H1 (cell line): ENCODE measurements at regions not wholly inside any gene's neighbourhood (a gene's known extent, or its start where the extent isn't known, plus 50 kb on each side); places are given as distances from the start of the nearest gene placed in this dataset.
A peak's percentile ranks its signal among the peaks of the same experiment; 100 is the strongest.

ENCODE experiments used
- CTCF ChIA-PET: fragments of 300-600 bp; sonication (Branson Sonifier 250); formaldehyde crosslinking; loops from one replicate; lab custom pipeline; 2021; ENCODE audit not compliant: partially characterized antibody; lab: Charles Lee
- POLR2A ChIA-PET: fragments of 300-600 bp; sonication (Branson Sonifier 250); formaldehyde crosslinking; loops from one replicate; lab custom pipeline; 2021; ENCODE audit warnings: inconsistent platforms; ENCODE audit not compliant: partially characterized antibody; lab: Charles Lee
- DNase-seq, 2 experiments: peaks; one replicate each; pipeline versions ENCODE4 v3.0.0 to v3.0.0-alpha.2; 2010 to 2022; ENCODE audit warnings: low spot score in 2 of 2, low read depth in 1 of 2, mixed read lengths in 1 of 2
- FAIRE-seq: peaks from 2 replicates; lab custom pipeline; 2011; peaks lifted over from hg19 to GRCh38; lab: Jason Lieb, UNC
- H2AFZ ChIP-seq: 2 replicates; pipeline ENCODE4 v1.8.1; 2012; ENCODE audit warnings: low read length, inconsistent platforms
- H2AK5ac ChIP-seq: 2 replicates; pipeline ENCODE4 v1.6.1; 2013; ENCODE audit warnings: low read depth, low read length
- H2BK120ac ChIP-seq: replicated peaks from 2 replicates; pipeline ENCODE3; 2013; ENCODE audit warnings: low read depth, low read length, inconsistent platforms
- H2BK12ac ChIP-seq: 2 replicates; pipeline ENCODE4 v1.6.1; 2013; ENCODE audit warnings: low read depth, low read length
- H2BK15ac ChIP-seq: 2 replicates; pipeline ENCODE4 v1.6.1; 2013; ENCODE audit warnings: low read length
- H2BK20ac ChIP-seq: 2 replicates; pipeline ENCODE4 v1.6.1; 2013; ENCODE audit warnings: low read length
- H2BK5ac ChIP-seq: 2 replicates; pipeline ENCODE4 v1.6.1; 2013; ENCODE audit warnings: low read depth, low read length
- H3K14ac ChIP-seq: 2 replicates; pipeline ENCODE4 v1.6.1; 2013; ENCODE audit warnings: inconsistent platforms; ENCODE audit not compliant: insufficient read length
- H3K18ac ChIP-seq: 2 replicates; pipeline ENCODE4 v1.6.1; 2013; ENCODE audit warnings: low read length; ENCODE audit errors: extremely low read depth
- H3K23ac ChIP-seq: 2 replicates; pipeline ENCODE4 v1.6.1; 2013; ENCODE audit warnings: inconsistent platforms; ENCODE audit not compliant: insufficient read length
- H3K23me2 ChIP-seq: 2 replicates; pipeline ENCODE4 v1.6.1; 2013; ENCODE audit warnings: low read depth, low read length
- H3K27ac ChIP-seq: 2 replicates; pipeline ENCODE4 v1.6.1; 2011; ENCODE audit warnings: low read depth, low read length, inconsistent platforms
- H3K27me3 ChIP-seq, 4 experiments: replicated peaks in 1 of 4; 1 replicate in 1 of 4; 2 replicates in 3 of 4; pipeline versions ENCODE4 v1.6.1 to v1.8.1; 2011 to 2013; ENCODE audit warnings: low read length in 3 of 4, mild to moderate bottlenecking in 3 of 4, inconsistent platforms in 2 of 4, mixed read lengths in 2 of 4, moderate library complexity in 1 of 4; ENCODE audit not compliant: control insufficient read depth in 3 of 4, insufficient read depth in 3 of 4; ENCODE audit errors: extremely low read depth in 1 of 4
- H3K36me3 ChIP-seq, 4 experiments: 2 replicates each; pipeline versions ENCODE4 v1.6.1 to v1.8.1; 2011 to 2013; ENCODE audit warnings: mild to moderate bottlenecking in 4 of 4, low read length in 3 of 4, moderate library complexity in 2 of 4, control low read depth in 1 of 4, inconsistent platforms in 1 of 4; ENCODE audit not compliant: insufficient read depth in 4 of 4, control insufficient read depth in 2 of 4
- H3K4ac ChIP-seq: replicated peaks from 2 replicates; pipeline ENCODE3; 2013; ENCODE audit warnings: low read length, low read depth, mixed read lengths, inconsistent platforms; ENCODE audit not compliant: insufficient read length
- H3K4me1 ChIP-seq, 4 experiments: replicated peaks in 1 of 4; 1 replicate in 1 of 4; 2 replicates in 3 of 4; pipeline versions ENCODE4 v1.6.1 to v1.8.1; 2011 to 2013; ENCODE audit warnings: low read length in 3 of 4, inconsistent platforms in 2 of 4, mixed read lengths in 1 of 4; ENCODE audit not compliant: insufficient read depth in 4 of 4, control insufficient read depth in 3 of 4
- H3K4me2 ChIP-seq, 2 experiments: 2 replicates each; pipeline versions ENCODE4 v1.6.1 to v1.8.1; 2011 to 2013; ENCODE audit warnings: low read depth in 2 of 2, low read length in 2 of 2, control low read depth in 1 of 2, inconsistent platforms in 1 of 2, mild to moderate bottlenecking in 1 of 2; ENCODE audit not compliant: insufficient read depth in 1 of 2
- H3K4me3 ChIP-seq, 4 experiments: fragments of 200-600, 300-600 bp in 1 of 4; sonication (generic), shearing (Covaris generic), sonication (Bioruptor Twin) in 1 of 4; 2 replicates each; pipeline versions ENCODE4 v1.5.1 to v1.8.1; 2011 to 2016; ENCODE audit warnings: low read length in 4 of 4, low read depth in 3 of 4, control low read depth in 2 of 4, inconsistent platforms in 2 of 4, mild to moderate bottlenecking in 2 of 4, mixed read lengths in 1 of 4, moderate library complexity in 1 of 4; ENCODE audit not compliant: insufficient read depth in 2 of 4; ENCODE audit errors: extremely low read depth in 1 of 4
- H3K56ac ChIP-seq: replicated peaks from 2 replicates; pipeline ENCODE3; 2013; ENCODE audit warnings: low read depth, mild to moderate bottlenecking, mixed read lengths, low read length, inconsistent platforms; ENCODE audit not compliant: insufficient read length
- H3K79me1 ChIP-seq: 2 replicates; pipeline ENCODE4 v1.6.1; 2013; ENCODE audit warnings: low read depth, low read length, control low read depth
- H3K79me2 ChIP-seq, 2 experiments: 2 replicates each; pipeline versions ENCODE4 v1.6.1 to v1.8.1; 2012 to 2013; ENCODE audit warnings: low read length in 2 of 2, mild to moderate bottlenecking in 2 of 2, inconsistent platforms in 1 of 2; ENCODE audit not compliant: insufficient read depth in 2 of 2, control insufficient read depth in 1 of 2
- H3K9ac ChIP-seq, 4 experiments: replicated peaks in 1 of 4; 1 replicate in 1 of 4; 2 replicates in 3 of 4; pipeline versions ENCODE4 v1.6.1 to v1.8.1; 2011 to 2013; ENCODE audit warnings: low read depth in 3 of 4, low read length in 3 of 4, control low read depth in 2 of 4, mild to moderate bottlenecking in 2 of 4, moderate library complexity in 2 of 4, inconsistent platforms in 1 of 4; ENCODE audit errors: extremely low read depth in 1 of 4
- H3K9me3 ChIP-seq, 2 experiments: 2 replicates each; pipeline versions ENCODE4 v1.6.1 to v1.8.1; 2012 to 2013; ENCODE audit warnings: mild to moderate bottlenecking in 2 of 2, moderate library complexity in 2 of 2, control low read depth in 1 of 2, inconsistent platforms in 1 of 2, low read depth in 1 of 2, low read length in 1 of 2, mixed read lengths in 1 of 2; ENCODE audit not compliant: insufficient read depth in 2 of 2
- H4K20me1 ChIP-seq, 2 experiments: replicated peaks in 1 of 2; 2 replicates each; pipeline versions ENCODE3 to v1.8.1; 2011 to 2013; ENCODE audit warnings: inconsistent platforms in 2 of 2, low read length in 2 of 2, mild to moderate bottlenecking in 1 of 2; ENCODE audit not compliant: insufficient read depth in 2 of 2, control insufficient read depth in 1 of 2
- H4K5ac ChIP-seq: 2 replicates; pipeline ENCODE4 v1.6.1; 2013; ENCODE audit warnings: low read length, low read depth, mixed read lengths, inconsistent platforms; ENCODE audit not compliant: insufficient read length
- H4K8ac ChIP-seq: 2 replicates; pipeline ENCODE4 v1.8.0; 2013; ENCODE audit warnings: mild to moderate bottlenecking, moderate library complexity, low read length, inconsistent platforms; ENCODE audit not compliant: insufficient read depth; ENCODE audit errors: extremely low read depth
- H4K91ac ChIP-seq: replicated peaks from 2 replicates; pipeline ENCODE3; 2013; ENCODE audit warnings: low read length, mixed read lengths, inconsistent platforms; ENCODE audit not compliant: insufficient read length
- BCL11A ChIP-seq, 2 experiments: IDR thresholded peaks; one replicate each; pipeline ENCODE4 v1.6.1; 2011; ENCODE audit warnings: low read depth in 2 of 2, low read length in 2 of 2, mild to moderate bottlenecking in 2 of 2
- CTBP2 ChIP-seq: IDR thresholded peaks from 2 replicates; pipeline ENCODE4 v1.7.0; 2011; ENCODE audit warnings: borderline replicate concordance, mild to moderate bottlenecking, moderate library complexity, mixed read lengths, low read length; ENCODE audit not compliant: insufficient read depth, insufficient read length
- EGR1 ChIP-seq: IDR thresholded peaks from 2 replicates; pipeline ENCODE4 v1.6.1; 2011; ENCODE audit warnings: low read depth, low read length, borderline replicate concordance
- HDAC2 ChIP-seq, 2 experiments: fragments of 300-600 bp in 1 of 2; sonication (generic) in 1 of 2; IDR thresholded peaks; 2 replicates each; pipeline ENCODE4 v1.6.1; 2011 to 2012; ENCODE audit warnings: low read depth in 2 of 2, low read length in 2 of 2, mild to moderate bottlenecking in 2 of 2, moderate library complexity in 2 of 2, borderline replicate concordance in 1 of 2, inconsistent platforms in 1 of 2
- KDM5A ChIP-seq: fragments of 200-600 bp; IDR thresholded peaks from 2 replicates; pipeline ENCODE4 v1.7.1; 2012; ENCODE audit warnings: mild to moderate bottlenecking, low read length, inconsistent platforms, mixed read lengths
- MAFK ChIP-seq: IDR thresholded peaks from 2 replicates; pipeline ENCODE4 v1.6.1; 2012; ENCODE audit warnings: low read depth, mild to moderate bottlenecking, improper control_type of control experiment, low read length
- MAX ChIP-seq: IDR thresholded peaks from 2 replicates; pipeline ENCODE4 v1.6.1; 2012; ENCODE audit warnings: inconsistent platforms
- RFX5 ChIP-seq: IDR thresholded peaks from 2 replicates; pipeline ENCODE4 v1.6.1; 2011; ENCODE audit warnings: low read depth, low read length, improper control_type of control experiment, borderline replicate concordance
- SP4 ChIP-seq: IDR thresholded peaks from 2 replicates; pipeline ENCODE4 v1.6.1; 2012; ENCODE audit warnings: low read length, inconsistent platforms
- WGBS, 2 experiments: shearing (Covaris generic) in 1 of 2; methylation state at CpG; one replicate each; pipeline versions ENCODE4 v1.1.6 to v1.1.7; 2013 to 2015; ENCODE audit warnings: low lambda C conversion rate in 2 of 2, mixed read lengths in 2 of 2, inconsistent platforms in 1 of 2, low coverage in 1 of 2, missing lambda C conversion rate in 1 of 2; ENCODE audit not compliant: insufficient replicate concordance in 2 of 2, insufficient coverage in 1 of 2, insufficient read length in 1 of 2; ENCODE audit errors: extremely low coverage in 1 of 2, missing lambda C conversion rate in 1 of 2; 5-methylcytosine and 5-hydroxymethylcytosine counted together

GRCh38 chr4:112847781-112848180 is 201.7 kb upstream of the ANK2 start:
- 97% methylated on average over 4 of the region's 4 CpGs; no CpG with 5 or more reads in 1 of the 2 experiments for WGBS, 2 experiments
- Histone ChIP-seq H3K36me3 (no peaks in the 10 kb centered on the region), H2BK15ac (no peak overlapping the region), H3K23me2 (no peaks in the 10 kb centered on the region; the same call in 1 of the 2 replicates), H3K23ac (no peak overlapping the region), H2BK120ac (peak overlapping the region; percentile 6), H3K9ac (no peak overlapping the region), H3K14ac (no peak overlapping the region), H3K4me2 (no peak overlapping the region), H3K79me1 (no peaks in the 10 kb centered on the region), H3K27ac (no peak overlapping the region), H4K5ac (no peak overlapping the region), H4K91ac (no peak overlapping the region), H3K4ac (no peak overlapping the region), H2BK12ac (no peak overlapping the region), H3K27me3 (no peaks in the 10 kb centered on the region), H3K4me3 (no peak overlapping the region), H4K8ac (no peak overlapping the region), H4K20me1 (no peaks in the 10 kb centered on the region), H2BK20ac (no peak overlapping the region), H2BK5ac (no peak overlapping the region), H2AFZ (no peak overlapping the region), H3K9me3 (no peaks in the 10 kb centered on the region), H3K56ac (no peak overlapping the region), H3K4me1 (no peaks in the 10 kb centered on the region), H3K18ac (no peak overlapping the region), H2AK5ac (no peak overlapping the region; the same call in 1 of the 2 replicates), H3K79me2 (no peaks in the 10 kb centered on the region)
- no peak for FAIRE-seq
- DNase-seq: no peak
- CTCF ChIA-PET: interaction anchor here (0.7 to 1.9 kb wide), 2 partner anchors 90 to 104 kb away, joined by 5 to 10 read pairs; no protein-coding TSS in a partner anchor
- TF ChIP-seq BCL11A (IDR thresholded peaks at IDR 0.05; ENCODE audit: low read depth in 2 of 2, low read length in 2 of 2) (no peak), CTBP2 (no peak), EGR1 (no peak), MAFK (no peak), SP4 (no peak), HDAC2 (IDR thresholded peaks at IDR 0.05; ENCODE audit: borderline replicate concordance in 1 of 2, low read depth in 2 of 2, low read length in 2 of 2) (no peak), RFX5 (no peak), KDM5A (no peak), MAX (no peak)
- POLR2A ChIA-PET: interaction anchor here (1.2 kb wide), 1 partner anchor 199 kb away, joined by 4 read pairs; no protein-coding TSS in a partner anchor
